Keratinocyte (primary cell): ENCODE measurements at regions not wholly inside any gene's neighbourhood (a gene's known extent, or its start where the extent isn't known, plus 50 kb on each side); places are given as distances from the start of the nearest gene placed in this dataset.

Experiments used
- DNase-seq: peaks from one replicate; pipeline ENCODE4 v3.0.0-alpha.2; 2011; ENCODE audit warnings: low read depth, missing footprints, low spot score
- FAIRE-seq: peaks from 2 replicates; lab custom pipeline; 2011; peaks lifted over from hg19 to GRCh38; lab: Jason Lieb, UNC
- H2AFZ ChIP-seq: 2 replicates; pipeline ENCODE4 v1.6.0; 2012; ENCODE audit warnings: low read length, control low read depth, inconsistent platforms; ENCODE audit not compliant: control insufficient read depth
- H3K27ac ChIP-seq: 2 replicates; pipeline ENCODE4 v1.5.1; 2011; ENCODE audit warnings: low read length; ENCODE audit not compliant: control insufficient read depth, insufficient read depth
- H3K27me3 ChIP-seq: 3 replicates; pipeline ENCODE4 v1.6.0; 2011; ENCODE audit warnings: low read length; ENCODE audit not compliant: control insufficient read depth, insufficient read depth; ENCODE audit errors: extremely low read depth
- H3K36me3 ChIP-seq, 2 experiments: 2 replicates in 1 of 2; 3 replicates in 1 of 2; pipeline ENCODE4 v1.5.1; 2011; ENCODE audit warnings: low read length in 2 of 2, mild to moderate bottlenecking in 1 of 2; ENCODE audit not compliant: control insufficient read depth in 2 of 2, insufficient read depth in 2 of 2; ENCODE audit errors: extremely low read depth in 1 of 2
- H3K4me1 ChIP-seq: 3 replicates; pipeline ENCODE4 v1.5.1; 2011; ENCODE audit warnings: low read length; ENCODE audit not compliant: control insufficient read depth, insufficient read depth; ENCODE audit errors: extremely low read depth
- H3K4me2 ChIP-seq: 3 replicates; pipeline ENCODE4 v1.6.0; 2011; ENCODE audit warnings: low read depth, low read length; ENCODE audit not compliant: control insufficient read depth, insufficient read depth; ENCODE audit errors: extremely low read depth
- H3K4me3 ChIP-seq, 3 experiments: fragments of 200-600 bp in 1 of 3; sonication (generic) in 1 of 3; 2 replicates in 2 of 3; 3 replicates in 1 of 3; pipeline ENCODE4 v1.5.1; 2011 to 2016; ENCODE audit warnings: low read length in 3 of 3, mild to moderate bottlenecking in 3 of 3, control low read depth in 2 of 3, inconsistent platforms in 1 of 3, low read depth in 1 of 3, mixed read lengths in 1 of 3, mixed run types in 1 of 3, moderate library complexity in 1 of 3; ENCODE audit not compliant: control insufficient read depth in 2 of 3, insufficient read depth in 2 of 3; ENCODE audit errors: extremely low read depth in 1 of 3
- H3K79me2 ChIP-seq: 2 replicates; pipeline ENCODE4 v1.6.0; 2012; ENCODE audit warnings: low read length; ENCODE audit not compliant: control insufficient read depth, insufficient read depth
- H3K9ac ChIP-seq: 3 replicates; pipeline ENCODE4 v1.6.0; 2011; ENCODE audit warnings: low read length; ENCODE audit not compliant: control insufficient read depth, insufficient read depth; ENCODE audit errors: extremely low read depth
- H3K9me1 ChIP-seq: 3 replicates; pipeline ENCODE4 v1.6.0; 2011; ENCODE audit warnings: low read length; ENCODE audit not compliant: control insufficient read depth, insufficient read depth; ENCODE audit errors: extremely low read depth
- H3K9me3 ChIP-seq: 2 replicates; pipeline ENCODE4 v1.5.1; 2012; ENCODE audit warnings: low read depth, low read length; ENCODE audit not compliant: control insufficient read depth
- H4K20me1 ChIP-seq: 3 replicates; pipeline ENCODE4 v1.6.0; 2011; ENCODE audit warnings: low read length; ENCODE audit not compliant: control insufficient read depth, insufficient read depth; ENCODE audit errors: extremely low read depth
- CTCF ChIP-seq, 3 experiments: IDR thresholded peaks in 1 of 3; conservative IDR thresholded peaks in 1 of 3; optimal IDR thresholded peaks in 1 of 3; 2 replicates in 2 of 3; 3 replicates in 1 of 3; pipeline versions ENCODE3 to v1.5.1; 2011; ENCODE audit warnings: low read length in 3 of 3, mild to moderate bottlenecking in 3 of 3, moderate library complexity in 2 of 3, control low read depth in 1 of 3, inconsistent platforms in 1 of 3; ENCODE audit not compliant: insufficient read depth in 2 of 3; ENCODE audit errors: extremely low read depth in 1 of 3
- EZH2 ChIP-seq: IDR thresholded peaks from one replicate; pipeline ENCODE4 v1.6.1; 2012; ENCODE audit warnings: inconsistent platforms, mild to moderate bottlenecking, low read length, moderate library complexity
- dilution Hi-C: fragments of 300-500 bp; cut with MboI; formaldehyde crosslinking; loops from one replicate; pipeline ENCODE4 v1.7.0; 2020; ENCODE audit warnings: low sequenced_read_pairs; ENCODE audit not compliant: extremely low pct_ligation_motif_present

GRCh38 chr2:7907041-7907440 lies 774.8 kb upstream of the ID2 start:
- no peak overlapping the region for H3K4me2 ChIP-seq
- H3K9me3 ChIP-seq = no peaks in the 10 kb centered on the region
- no peaks in the 10 kb centered on the region for H3K4me1 ChIP-seq
- H3K27ac ChIP-seq = no peak overlapping the region
- H3K79me2 ChIP-seq = no peaks in the 10 kb centered on the region
- DNase-seq (no peak), FAIRE-seq (no peak)
- no peaks in the 10 kb centered on the region for H3K27me3 ChIP-seq
- H3K4me3 ChIP-seq = no peak overlapping the region
- TF ChIP-seq CTCF (optimal IDR thresholded peaks at IDR 0.05 in 1 of 3, IDR thresholded peaks at IDR 0.05 in 1 of 3, conservative IDR thresholded peaks at IDR 0.05 in 1 of 3; ENCODE audit: extremely low read depth in 1 of 3, insufficient read depth in 2 of 3, low read length in 3 of 3) (no peak), EZH2 (no peak)
- no peaks in the 10 kb centered on the region for H3K9me1 ChIP-seq
- no peaks in the 10 kb centered on the region for H3K36me3 ChIP-seq
- H2AFZ ChIP-seq = no peak overlapping the region
- no peaks in the 10 kb centered on the region for H4K20me1 ChIP-seq
- no peak overlapping the region for H3K9ac ChIP-seq
- dilution Hi-C loops = no loop called here

- no peak overlapping the region for H3K4me3 ChIP-seq
- no peak for TF ChIP-seq CTCF (optimal IDR thresholded peaks at IDR 0.05 in 1 of 3, IDR thresholded peaks at IDR 0.05 in 1 of 3, conservative IDR thresholded peaks at IDR 0.05 in 1 of 3; ENCODE audit: extremely low read depth in 1 of 3, insufficient read depth in 2 of 3, low read length in 3 of 3)
- no peak for TF ChIP-seq EZH2
- H3K27me3 ChIP-seq = no peaks in the 10 kb centered on the region
- FAIRE-seq (no peak), DNase-seq (no peak)
- no peak overlapping the region for H3K9ac ChIP-seq
- no peak overlapping the region for H3K4me2 ChIP-seq
- no peak overlapping the region for H3K27ac ChIP-seq
- H2AFZ ChIP-seq = no peak overlapping the region
- no peaks in the 10 kb centered on the region for H3K4me1 ChIP-seq
- no peaks in the 10 kb centered on the region for H4K20me1 ChIP-seq
- dilution Hi-C loops = no loop called here
- no peaks in the 10 kb centered on the region for H3K36me3 ChIP-seq
- no peaks in the 10 kb centered on the region for H3K9me3 ChIP-seq
- H3K9me1 ChIP-seq = no peaks in the 10 kb centered on the region
- no peaks in the 10 kb centered on the region for H3K79me2 ChIP-seq
Observed at GRCh38 chr2:7910752-7911151, 771.1 kb upstream of the ID2 start.
